RWPE2 (cell line): ENCODE measurements at regions not wholly inside any gene's neighbourhood (a gene's known extent, or its start where the extent isn't known, plus 50 kb on each side); places are given as distances from the start of the nearest gene placed in this dataset.

Experiments used
- ATAC-seq: fragments of 200-7000 bp; cut with Tn5 transposase; 3 replicates; pipeline ENCODE4 v1.9.1; 2021; ENCODE audit warnings: low read depth
- DNase-seq: peaks from one replicate; pipeline ENCODE4 v3.0.0-alpha.2; 2020; ENCODE audit warnings: low spot score
- H3K27ac ChIP-seq: fragments of 450-650 bp; 2 replicates; pipeline ENCODE4 v1.5.1; 2017; ENCODE audit warnings: mild to moderate bottlenecking; ENCODE audit not compliant: poor library complexity, severe bottlenecking
- H3K27me3 ChIP-seq: fragments of 250-450 bp; sonication (Bioruptor Pico); 2 replicates; pipeline ENCODE4 v1.5.1; 2021; ENCODE audit warnings: mild to moderate bottlenecking, moderate library complexity; ENCODE audit not compliant: insufficient read depth, poor library complexity, severe bottlenecking
- H3K36me3 ChIP-seq: fragments of 250-450 bp; sonication (Bioruptor Pico); 2 replicates; pipeline ENCODE4 v1.5.1; 2020; ENCODE audit warnings: low read depth, mild to moderate bottlenecking, moderate library complexity
- H3K4me1 ChIP-seq: fragments of 250-450 bp; sonication (Bioruptor Pico); 2 replicates; pipeline ENCODE4 v1.5.1; 2021; ENCODE audit warnings: mild to moderate bottlenecking, moderate library complexity; ENCODE audit not compliant: insufficient read depth, poor library complexity, severe bottlenecking
- H3K4me3 ChIP-seq: fragments of 250-450 bp; sonication (Bioruptor Pico); 2 replicates; pipeline ENCODE4 v1.5.1; 2021; ENCODE audit warnings: mild to moderate bottlenecking, moderate library complexity; ENCODE audit not compliant: severe bottlenecking
- H3K9me3 ChIP-seq: fragments of 250-450 bp; sonication (Bioruptor Pico); 2 replicates; pipeline ENCODE4 v1.5.1; 2021; ENCODE audit warnings: mild to moderate bottlenecking, moderate library complexity; ENCODE audit not compliant: severe bottlenecking
- CTCF ChIP-seq: fragments of 450-650 bp; IDR thresholded peaks from one replicate; pipeline ENCODE4 v1.5.1; 2017; ENCODE audit warnings: mild to moderate bottlenecking, moderate library complexity; ENCODE audit not compliant: poor library complexity, severe bottlenecking

DNA sequence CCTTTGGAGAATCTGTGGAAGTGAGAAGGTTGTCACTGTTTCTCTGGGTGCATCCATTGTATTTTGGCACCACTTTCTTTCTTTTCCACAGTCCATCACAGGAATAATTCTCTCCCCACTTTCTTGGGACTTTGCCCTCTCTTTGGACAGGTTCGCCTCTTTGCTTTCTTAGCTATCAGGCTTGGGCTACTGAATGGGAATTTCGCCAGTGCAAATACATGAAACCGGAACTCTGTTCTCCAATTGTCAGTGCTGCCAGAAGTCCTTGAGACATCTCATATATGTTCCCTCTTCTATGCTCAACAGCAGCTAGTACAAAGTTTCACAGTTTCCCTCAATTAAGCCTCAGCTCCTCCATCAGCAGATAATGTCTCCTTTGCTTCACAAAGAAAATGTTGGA is 76.2 kb downstream of the NABP1 start:
- Histone ChIP-seq H3K4me1 (peaks cover 6% of the 10 kb centered on the region), H3K36me3 (no peaks in the 10 kb centered on the region), H3K9me3 (no peaks in the 10 kb centered on the region), H3K4me3 (no peak overlapping the region), H3K27me3 (no peaks in the 10 kb centered on the region), H3K27ac (no peak overlapping the region)
- no peak for ATAC-seq
- DNase-seq = no peak
- TF ChIP-seq CTCF = no peak

- Histone ChIP-seq H3K27me3 (no peaks in the 10 kb centered on the region), H3K4me1 (peaks cover 9% of the 10 kb centered on the region), H3K36me3 (no peaks in the 10 kb centered on the region), H3K27ac (no peak overlapping the region), H3K4me3 (no peak overlapping the region), H3K9me3 (no peaks in the 10 kb centered on the region)
- ATAC-seq (no peak), DNase-seq (no peak)
- no peak for TF ChIP-seq CTCF
Measured at GRCh38 chr2:191756761-191757160, 78.8 kb downstream of the NABP1 start.

DNA sequence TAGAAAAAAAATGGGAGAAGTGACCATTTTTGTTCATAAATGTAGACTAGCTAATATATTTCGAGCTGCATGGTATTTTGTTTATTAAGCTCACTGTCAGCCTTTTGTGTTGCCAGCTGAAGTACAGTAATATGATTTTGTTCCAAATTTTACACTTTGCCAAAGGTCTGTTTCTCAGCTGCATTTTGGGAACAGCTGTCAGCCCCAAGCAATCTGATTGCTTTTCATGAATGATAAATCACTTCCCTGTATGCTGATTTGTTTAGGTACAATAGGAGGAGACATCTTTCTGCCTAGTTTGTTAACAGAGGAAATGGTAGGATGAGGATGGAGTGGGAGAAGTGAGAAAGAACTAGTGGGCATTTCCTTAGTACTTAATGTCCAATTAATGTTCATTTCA is 79.3 kb downstream of the NABP1 start:
- ATAC-seq = no peak

GRCh38 chr2:191758518-191759507 is 80.9 kb downstream of the NABP1 start:
- Histone ChIP-seq H3K27me3 (no peaks in the 10 kb centered on the region), H3K4me1 (peaks cover 9% of the 10 kb centered on the region), H3K36me3 (no peaks in the 10 kb centered on the region), H3K9me3 (no peaks in the 10 kb centered on the region), H3K27ac (no peak overlapping the region), H3K4me3 (peak overlapping the region; percentile 0)
- DNase-seq (peak; percentile 61), ATAC-seq (peak; percentile 100)
- TF ChIP-seq CTCF = peak; percentile 85

More for the DNA sequence above, 79.3 kb downstream of the NABP1 start:
- Histone ChIP-seq H3K9me3 (no peaks in the 10 kb centered on the region), H3K36me3 (no peaks in the 10 kb centered on the region), H3K27me3 (no peaks in the 10 kb centered on the region), H3K27ac (no peak overlapping the region), H3K4me3 (no peak overlapping the region), H3K4me1 (peaks cover 9% of the 10 kb centered on the region)
- DNase-seq = no peak
- TF ChIP-seq CTCF = no peak

DNA sequence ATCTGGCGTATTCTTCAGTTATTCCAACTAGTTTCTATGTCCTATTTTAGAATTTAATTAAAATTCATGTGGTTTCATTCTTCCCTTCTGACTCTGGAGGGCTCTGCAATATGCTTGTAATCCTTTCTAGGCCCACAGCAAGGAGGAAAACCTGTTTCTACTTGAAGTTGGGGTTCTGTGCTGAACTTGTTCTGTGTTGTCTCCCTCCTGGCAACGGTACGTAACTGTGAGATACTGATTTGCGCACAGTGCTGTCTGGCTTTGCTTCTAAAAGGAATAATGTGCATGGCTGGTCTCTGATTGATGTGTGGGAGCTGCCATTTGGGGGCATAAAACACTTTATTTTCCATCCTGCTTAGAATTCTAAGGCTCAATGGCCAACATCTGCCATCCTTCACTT is 81.7 kb downstream of the NABP1 start:
- Histone ChIP-seq H3K4me1 (peaks cover 9% of the 10 kb centered on the region), H3K27me3 (no peaks in the 10 kb centered on the region), H3K36me3 (no peaks in the 10 kb centered on the region), H3K4me3 (no peak overlapping the region), H3K27ac (no peak overlapping the region), H3K9me3 (no peaks in the 10 kb centered on the region)
- ATAC-seq = no peak
- no peak for DNase-seq
- no peak for TF ChIP-seq CTCF
